IMR-90 (cell line): ENCODE measurements at regions not wholly inside any gene's neighbourhood (a gene's known extent, or its start where the extent isn't known, plus 50 kb on each side); places are given as distances from the start of the nearest gene placed in this dataset.

Experiments used
- ATAC-seq: fragments of 200-7000 bp; cut with Tn5 transposase; 2 replicates; pipeline ENCODE4 v1.9.1; 2020; ENCODE audit warnings: low read depth, mild to moderate bottlenecking, moderate library complexity
- BruUV-seq: library from RNA; stranded (reverse); fragments of 400-500 nt; replicated peaks from 2 replicates; lab custom pipeline; 2021; lab: Mats Ljungman, UMichigan
- CTCF ChIA-PET: fragments of 300-600 bp; formaldehyde crosslinking; extraction: SDS; loops from one replicate; lab custom pipeline; 2021; ENCODE audit warnings: antibody characterized with exemption; lab: Yijun Ruan, JAX
- POLR2A ChIA-PET: fragments of 300-600 bp; sonication (Branson Sonifier 250); formaldehyde crosslinking; loops from one replicate; lab custom pipeline; 2022; ENCODE audit warnings: antibody characterized with exemption; ENCODE audit not compliant: unreplicated experiment; lab: Charles Lee
- DNase-seq: peaks from one replicate; pipeline ENCODE4 v3.0.0; 2013
- H2AFZ ChIP-seq: replicated peaks from 2 replicates; pipeline ENCODE3; 2013; ENCODE audit warnings: low read length, mild to moderate bottlenecking; ENCODE audit not compliant: poor library complexity
- H2AK5ac ChIP-seq: 2 replicates; pipeline ENCODE4 v1.6.1; 2013; ENCODE audit warnings: low read depth, low read length, inconsistent platforms
- H2AK9ac ChIP-seq: replicated peaks from 2 replicates; pipeline ENCODE3; 2013; ENCODE audit warnings: mild to moderate bottlenecking, low read depth, low read length, moderate library complexity; ENCODE audit not compliant: poor library complexity
- H2BK120ac ChIP-seq: 2 replicates; pipeline ENCODE4 v1.6.1; 2013; ENCODE audit warnings: low read depth, low read length, inconsistent platforms
- H2BK15ac ChIP-seq: 3 replicates; pipeline ENCODE4 v1.6.1; 2013; ENCODE audit warnings: low read depth, low read length, inconsistent platforms
- H2BK20ac ChIP-seq: 2 replicates; pipeline ENCODE4 v1.6.1; 2013; ENCODE audit warnings: low read depth, mild to moderate bottlenecking, inconsistent platforms, low read length, moderate library complexity
- H2BK5ac ChIP-seq: 2 replicates; pipeline ENCODE4 v1.6.1; 2013; ENCODE audit warnings: mild to moderate bottlenecking, low read depth, low read length, inconsistent platforms; ENCODE audit not compliant: poor library complexity, severe bottlenecking
- H3K14ac ChIP-seq: replicated peaks from 2 replicates; pipeline ENCODE4 v1.6.1; 2013; ENCODE audit warnings: low read depth, low read length, inconsistent platforms
- H3K18ac ChIP-seq: 2 replicates; pipeline ENCODE4 v1.6.1; 2013; ENCODE audit warnings: low read depth, low read length, control low read depth
- H3K23ac ChIP-seq: 2 replicates; pipeline ENCODE4 v1.6.1; 2013; ENCODE audit warnings: low read depth, low read length, inconsistent platforms
- H3K27ac ChIP-seq: 2 replicates; pipeline ENCODE4 v1.5.1; 2013; ENCODE audit warnings: mild to moderate bottlenecking, control low read depth, low read length; ENCODE audit not compliant: insufficient read depth
- H3K27me3 ChIP-seq: 2 replicates; pipeline ENCODE4 v1.6.1; 2013; ENCODE audit warnings: low read length; ENCODE audit not compliant: control insufficient read depth, insufficient read depth
- H3K36me3 ChIP-seq: 2 replicates; pipeline ENCODE4 v1.6.1; 2013; ENCODE audit warnings: low read length, mixed read lengths; ENCODE audit not compliant: control insufficient read depth, insufficient read depth
- H3K4ac ChIP-seq: 2 replicates; pipeline ENCODE4 v1.6.1; 2013; ENCODE audit warnings: low read depth, low read length, inconsistent platforms
- H3K4me1 ChIP-seq: 2 replicates; pipeline ENCODE4 v1.6.1; 2013; ENCODE audit warnings: low read length, mixed read lengths; ENCODE audit not compliant: control insufficient read depth, insufficient read depth
- H3K4me2 ChIP-seq: 2 replicates; pipeline ENCODE4 v1.6.1; 2013; ENCODE audit warnings: low read depth, mild to moderate bottlenecking, control low read depth, low read length, moderate library complexity
- H3K4me3 ChIP-seq: 2 replicates; pipeline ENCODE4 v1.5.1; 2013; ENCODE audit warnings: low read depth, mild to moderate bottlenecking, control low read depth, low read length, moderate library complexity; ENCODE audit not compliant: insufficient read depth
- H3K56ac ChIP-seq: 2 replicates; pipeline ENCODE4 v1.6.1; 2013; ENCODE audit warnings: low read length, inconsistent platforms; ENCODE audit not compliant: insufficient read depth; ENCODE audit errors: extremely low read depth
- H3K79me1 ChIP-seq, 2 experiments: 2 replicates each; pipeline ENCODE4 v1.6.1; 2013; ENCODE audit warnings: low read length in 2 of 2, inconsistent platforms in 1 of 2, low read depth in 1 of 2
- H3K9ac ChIP-seq: 2 replicates; pipeline ENCODE4 v1.6.1; 2013; ENCODE audit warnings: low read depth, low read length, control low read depth
- H3K9me1 ChIP-seq: 2 replicates; pipeline ENCODE4 v1.6.1; 2013; ENCODE audit warnings: low read length, inconsistent platforms; ENCODE audit not compliant: insufficient read depth
- H3K9me3 ChIP-seq: 2 replicates; pipeline ENCODE4 v1.6.1; 2013; ENCODE audit warnings: low read length; ENCODE audit not compliant: control insufficient read depth, insufficient read depth
- H4K20me1 ChIP-seq: 2 replicates; pipeline ENCODE4 v1.6.1; 2013; ENCODE audit warnings: low read length, inconsistent platforms; ENCODE audit not compliant: insufficient read depth
- H4K5ac ChIP-seq: 2 replicates; pipeline ENCODE4 v1.6.1; 2013; ENCODE audit warnings: mild to moderate bottlenecking, low read depth, low read length, control low read depth
- H4K8ac ChIP-seq, 2 experiments: 2 replicates each; pipeline ENCODE4 v1.6.1; 2013; ENCODE audit warnings: low read depth in 2 of 2, low read length in 2 of 2, control low read depth in 1 of 2, inconsistent platforms in 1 of 2
- H4K91ac ChIP-seq: 2 replicates; pipeline ENCODE4 v1.6.1; 2013; ENCODE audit warnings: low read depth, low read length, inconsistent platforms; ENCODE audit not compliant: insufficient read depth
- BHLHE40 ChIP-seq: fragments of 150-350 bp; IDR thresholded peaks from 2 replicates; pipeline ENCODE4 v1.6.1; 2016; ENCODE audit warnings: mild to moderate bottlenecking, low read depth, low read length
- CEBPB ChIP-seq: IDR thresholded peaks from 2 replicates; pipeline ENCODE4 v1.6.1; 2012; ENCODE audit warnings: low read depth, low read length, improper control_type of control experiment
- CHD1 ChIP-seq: IDR thresholded peaks from 2 replicates; pipeline ENCODE4 v1.6.1; 2012; ENCODE audit warnings: low read depth, low read length, improper control_type of control experiment
- CTCF ChIP-seq: conservative IDR thresholded peaks from 2 replicates; pipeline ENCODE4 v1.5.1; 2012; ENCODE audit warnings: mild to moderate bottlenecking, low read depth, low read length, improper control_type of control experiment
- FOS ChIP-seq: fragments of 150-350 bp; IDR thresholded peaks from 2 replicates; pipeline ENCODE4 v1.6.1; 2016; ENCODE audit warnings: low read depth, low read length
- MAFK ChIP-seq: IDR thresholded peaks from 2 replicates; pipeline ENCODE4 v1.6.1; 2012; ENCODE audit warnings: low read depth, low read length, improper control_type of control experiment
- MAZ ChIP-seq: IDR thresholded peaks from 2 replicates; pipeline ENCODE4 v1.6.1; 2012; ENCODE audit warnings: low read depth, mild to moderate bottlenecking, low read length, improper control_type of control experiment, moderate library complexity, borderline replicate concordance
- MXI1 ChIP-seq: IDR thresholded peaks from 2 replicates; pipeline ENCODE4 v1.6.1; 2012; ENCODE audit warnings: low read depth, mild to moderate bottlenecking, low read length, moderate library complexity, borderline replicate concordance
- NFE2L2 ChIP-seq: fragments of 150-350 bp; IDR thresholded peaks from 2 replicates; pipeline ENCODE4 v1.6.1; 2016; ENCODE audit warnings: low read depth, mild to moderate bottlenecking, low read length
- RAD21 ChIP-seq: IDR thresholded peaks from 2 replicates; pipeline ENCODE4 v1.6.1; 2012; ENCODE audit warnings: low read length, improper control_type of control experiment
- RCOR1 ChIP-seq: IDR thresholded peaks from 2 replicates; pipeline ENCODE4 v1.6.1; 2012; ENCODE audit warnings: mild to moderate bottlenecking, low read length, improper control_type of control experiment; ENCODE audit not compliant: insufficient replicate concordance
- RFX5 ChIP-seq: IDR thresholded peaks from 2 replicates; pipeline ENCODE4 v1.8.0; 2012; ENCODE audit warnings: low read depth, mild to moderate bottlenecking, low read length, moderate library complexity
- SMC3 ChIP-seq: fragments of 150-350 bp; IDR thresholded peaks from 2 replicates; pipeline ENCODE4 v1.6.1; 2016; ENCODE audit warnings: low read depth, mild to moderate bottlenecking, antibody characterized with exemption, low read length, moderate library complexity
- USF2 ChIP-seq: fragments of 150-350 bp; IDR thresholded peaks from 2 replicates; pipeline ENCODE4 v1.6.1; 2017; ENCODE audit warnings: mild to moderate bottlenecking, antibody characterized with exemption, low read length, low read depth
- WGBS, 2 experiments: methylation state at CpG; one replicate each; pipeline versions ENCODE4 v1.1.5 to v1.1.7; 2013; ENCODE audit warnings: missing lambda C conversion rate in 2 of 2; ENCODE audit not compliant: insufficient read length in 1 of 2; ENCODE audit errors: extremely low coverage in 2 of 2; 5-methylcytosine and 5-hydroxymethylcytosine counted together
- dilution Hi-C: fragments of 300-500 bp; cut with HindIII; formaldehyde crosslinking; loops from one replicate; pipeline ENCODE4 v1.14.3; 2018; ENCODE audit warnings: low sequenced_read_pairs; ENCODE audit not compliant: unreplicated experiment
- in situ Hi-C: fragments of 300-500 bp; cut with MboI; formaldehyde crosslinking; loops from 3 replicates; pipeline ENCODE4 v1.14.3; 2019; ENCODE audit warnings: low sequenced_read_pairs, inconsistent platforms, mixed read lengths
- intact Hi-C: fragments of 100-400 bp; cut with micrococcal nuclease; formaldehyde crosslinking; loops from 2 replicates; pipeline ENCODE4 v1.10.0; 2022

GRCh38 chr11:70886676-70887541 is 365.5 kb downstream of the SHANK2 start:
- H3K9me3 ChIP-seq: peaks cover 9% of the 10 kb centered on the region; the same call in 1 of the 2 replicates
- no TSS peak for BruUV-seq
- intact Hi-C loops: no loop called here
- no peak overlapping the region for H2AK5ac ChIP-seq
- H3K18ac ChIP-seq: no peak overlapping the region
- no peak overlapping the region for H4K8ac ChIP-seq
- no peak overlapping the region for H2BK20ac ChIP-seq
- H2AFZ ChIP-seq: no peak overlapping the region
- no peak overlapping the region for H4K5ac ChIP-seq
- H3K9ac ChIP-seq: no peak overlapping the region
- 44% methylated on average over 4 of the region's 21 CpGs; no CpG with 5 or more reads in 1 of the 2 experiments for WGBS, 2 experiments
- no peaks in the 10 kb centered on the region for H3K9me1 ChIP-seq
- no peak overlapping the region for H2BK5ac ChIP-seq
- H3K4ac ChIP-seq: no peak overlapping the region
- no peak overlapping the region for H3K27ac ChIP-seq
- no peak overlapping the region for H3K4me3 ChIP-seq
- H2AK9ac ChIP-seq: no peak overlapping the region
- H3K36me3 ChIP-seq: peaks cover 2% of the 10 kb centered on the region; the same call in 1 of the 2 replicates
- POLR2A ChIA-PET: no interaction called here
- ATAC-seq (no peak), DNase-seq (no peak)
- H3K79me1 ChIP-seq: no peaks in the 10 kb centered on the region
- in situ Hi-C loops: no loop called here
- no peaks in the 10 kb centered on the region for H3K4me1 ChIP-seq
- H2BK15ac ChIP-seq: no peak overlapping the region
- dilution Hi-C loops: no loop called here
- no peak overlapping the region for H3K56ac ChIP-seq
- H3K23ac ChIP-seq: no peak overlapping the region
- H4K91ac ChIP-seq: no peak overlapping the region
- CTCF ChIA-PET: interaction anchor here (0.8 kb wide), 1 partner anchor 115 kb away, joined by 6 read pairs; no protein-coding TSS in a partner anchor
- no peaks in the 10 kb centered on the region for H3K27me3 ChIP-seq
- no peak overlapping the region for H3K4me2 ChIP-seq
- H4K20me1 ChIP-seq: no peaks in the 10 kb centered on the region
- no peak overlapping the region for H3K14ac ChIP-seq
- H2BK120ac ChIP-seq: no peak overlapping the region
- TF ChIP-seq NFE2L2 (no peak), RCOR1 (no peak), RAD21 (no peak), CEBPB (no peak), BHLHE40 (no peak), CHD1 (no peak), USF2 (no peak), SMC3 (no peak), FOS (no peak), MXI1 (no peak), MAZ (no peak), CTCF (no peak), MAFK (no peak), RFX5 (no peak)
